GM23338 (cell line): ENCODE measurements at regions not wholly inside any gene's neighbourhood (a gene's known extent, or its start where the extent isn't known, plus 50 kb on each side); places are given as distances from the start of the nearest gene placed in this dataset.

Experiments
- ATAC-seq: fragments of 200-7000 bp; cut with Tn5 transposase; 3 replicates; pipeline ENCODE4 v1.9.1; 2020
- DNase-seq: peaks from one replicate; pipeline ENCODE4 v3.0.0-alpha.2; 2015; ENCODE audit warnings: low spot score
- H2AFZ ChIP-seq: fragments of 200-600 bp; sonication (generic); 2 replicates; pipeline ENCODE4 v1.8.0; 2016; ENCODE audit warnings: antibody characterized with exemption, mild to moderate bottlenecking, moderate library complexity
- H3F3A ChIP-seq: fragments of 200-600 bp; sonication (generic); replicated peaks from 2 replicates; pipeline ENCODE4 v1.8.0; 2017; ENCODE audit warnings: antibody characterized with exemption, mixed run types, low read depth
- H3K27ac ChIP-seq: fragments of 200-600 bp; sonication (generic); 2 replicates; pipeline ENCODE4 v1.6.1; 2016; ENCODE audit warnings: low read depth
- H3K27me3 ChIP-seq: fragments of 200-600 bp; sonication (generic); 2 replicates; pipeline ENCODE4 v1.8.0; 2016; ENCODE audit warnings: mild to moderate bottlenecking, mixed run types, moderate library complexity; ENCODE audit not compliant: insufficient read depth
- H3K36me3 ChIP-seq: fragments of 200-600 bp; sonication (generic); 2 replicates; pipeline ENCODE4 v1.8.0; 2016; ENCODE audit warnings: mild to moderate bottlenecking; ENCODE audit not compliant: insufficient read depth
- H3K4me1 ChIP-seq: fragments of 200-600 bp; sonication (generic); 2 replicates; pipeline ENCODE4 v1.8.0; 2016; ENCODE audit warnings: mild to moderate bottlenecking, moderate library complexity; ENCODE audit not compliant: insufficient read depth
- H3K4me2 ChIP-seq: fragments of 200-600 bp; sonication (generic); 2 replicates; pipeline ENCODE4 v1.7.1; 2017; ENCODE audit warnings: mixed run types
- H3K4me3 ChIP-seq: fragments of 200-600 bp; sonication (generic); 2 replicates; pipeline ENCODE4 v1.6.1; 2016; ENCODE audit warnings: mixed run types
- H3K79me2 ChIP-seq: fragments of 200-600 bp; sonication (generic); replicated peaks from 2 replicates; pipeline ENCODE4 v1.8.0; 2017; ENCODE audit warnings: mild to moderate bottlenecking; ENCODE audit not compliant: insufficient read depth
- H3K9me2 ChIP-seq: fragments of 200-600 bp; sonication (generic); 2 replicates; pipeline ENCODE4 v1.8.0; 2017; ENCODE audit not compliant: insufficient read depth
- H4K20me1 ChIP-seq: fragments of 200-600 bp; sonication (generic); replicated peaks from 2 replicates; pipeline ENCODE4 v1.8.0; 2017; ENCODE audit warnings: mild to moderate bottlenecking; ENCODE audit not compliant: insufficient read depth
- H3K27ac Mint-ChIP-seq: 2 replicates; pipeline ENCODE4 v1.8.0; 2020; ENCODE audit warnings: inconsistent platforms, mild to moderate bottlenecking, moderate library complexity, mixed read lengths
- H3K27me3 Mint-ChIP-seq: 3 replicates; pipeline ENCODE4 v1.8.0; 2022; ENCODE audit warnings: low read depth, mild to moderate bottlenecking, moderate library complexity, mixed read lengths, inconsistent platforms; ENCODE audit not compliant: insufficient read depth, poor library complexity
- H3K36me3 Mint-ChIP-seq: 3 replicates; pipeline ENCODE4 v1.8.0; 2021; ENCODE audit warnings: low read depth, mild to moderate bottlenecking, inconsistent platforms, moderate library complexity, mixed read lengths
- H3K4me1 Mint-ChIP-seq: 3 replicates; pipeline ENCODE4 v1.8.0; 2020; ENCODE audit warnings: mild to moderate bottlenecking, inconsistent platforms, mixed read lengths
- H3K4me3 Mint-ChIP-seq: 3 replicates; pipeline ENCODE4 v1.8.0; 2021; ENCODE audit warnings: moderate library complexity, mild to moderate bottlenecking, inconsistent platforms, mixed read lengths
- H3K9me3 Mint-ChIP-seq: 3 replicates; pipeline ENCODE4 v1.8.0; 2020; ENCODE audit warnings: moderate library complexity, mild to moderate bottlenecking, inconsistent platforms, mixed read lengths
- CREB1 ChIP-seq: fragments of 250-450 bp; sonication (Bioruptor Pico); IDR thresholded peaks from 2 replicates; pipeline ENCODE4 v1.5.0; 2020; ENCODE audit warnings: low read depth, mild to moderate bottlenecking, moderate library complexity
- CTCF ChIP-seq, 2 experiments: fragments of 200-600 bp in 1 of 2; sonication (generic) in 1 of 2; conservative IDR thresholded peaks; 2 replicates each; pipeline versions ENCODE4 v1.5.1 to v1.6.1; 2016 to 2017; ENCODE audit warnings: antibody characterized with exemption in 2 of 2, low read depth in 2 of 2, mild to moderate bottlenecking in 2 of 2, moderate library complexity in 1 of 2
- ETS1 ChIP-seq: IDR thresholded peaks from 2 replicates; pipeline ENCODE4 v1.6.1; 2016; ENCODE audit warnings: antibody characterized with exemption
- EZH2 ChIP-seq: fragments of 200-600 bp; sonication (generic); IDR thresholded peaks from one replicate; pipeline ENCODE4 v1.8.0; 2017; ENCODE audit warnings: antibody characterized with exemption, mild to moderate bottlenecking, low read depth; ENCODE audit not compliant: unreplicated experiment
- EZH2phosphoT487 ChIP-seq: fragments of 200-600 bp; sonication (generic); IDR thresholded peaks from one replicate; pipeline ENCODE4 v1.8.1; 2018; ENCODE audit warnings: antibody characterized with exemption; ENCODE audit not compliant: unreplicated experiment
- NANOG ChIP-seq: IDR thresholded peaks from 2 replicates; pipeline ENCODE4 v1.6.1; 2016; ENCODE audit warnings: antibody characterized with exemption, borderline replicate concordance
- POLR2AphosphoS5 ChIP-seq: IDR thresholded peaks from 2 replicates; pipeline ENCODE4 v1.6.1; 2016; ENCODE audit warnings: antibody characterized with exemption, low read depth
- REST ChIP-seq: IDR thresholded peaks from one replicate; pipeline ENCODE4 v1.6.1; 2018; ENCODE audit warnings: antibody characterized with exemption; ENCODE audit not compliant: unreplicated experiment
- STAT1 ChIP-seq: IDR thresholded peaks from one replicate; pipeline ENCODE4 v1.6.1; 2016; ENCODE audit warnings: antibody characterized with exemption; ENCODE audit not compliant: unreplicated experiment
- ZNF114 ChIP-seq: fragments of 250-450 bp; sonication (Bioruptor Pico); IDR thresholded peaks from 2 replicates; pipeline ENCODE4 v1.5.0; 2020; ENCODE audit warnings: mild to moderate bottlenecking, moderate library complexity
- ZNF331 ChIP-seq: fragments of 250-450 bp; sonication (Bioruptor Pico); IDR thresholded peaks from 2 replicates; pipeline ENCODE4 v1.5.0; 2020; ENCODE audit warnings: low read depth, mild to moderate bottlenecking, moderate library complexity

GRCh38 chr2:16270441-16270840 lies 330.1 kb downstream of the MYCN start (continued):
- TF ChIP-seq REST = no peak

- H2AFZ ChIP-seq = no peak overlapping the region
Observed at GRCh38 chr2:16268301-16269000, 328.1 kb downstream of the MYCN start.

More at GRCh38 chr2:16268301-16269000, 328.1 kb downstream of the MYCN start:
- no peak for DNase-seq
- Histone ChIP-seq H3K79me2 (no peaks in the 10 kb centered on the region), H3K27ac (no peak overlapping the region), H3F3A (no peaks in the 10 kb centered on the region), H3K4me2 (no peak overlapping the region), H3K27me3 (no peaks in the 10 kb centered on the region), H3K4me1 (no peaks in the 10 kb centered on the region), H3K9me2 (peaks cover 8% of the 10 kb centered on the region; the same call in 1 of the 2 replicates), H3K4me3 (no peak overlapping the region), H3K36me3 (no peaks in the 10 kb centered on the region), H4K20me1 (no peaks in the 10 kb centered on the region)
- Mint-ChIP-seq H3K27me3 (peaks cover 5% of the 10 kb centered on the region), H3K27ac (no peak overlapping the region), H3K4me3 (no peak overlapping the region), H3K9me3 (peaks cover 2% of the 10 kb centered on the region; the same call in 1 of the 3 replicates), H3K36me3 (no peaks in the 10 kb centered on the region), H3K4me1 (peaks cover 4% of the 10 kb centered on the region; the same call in 2 of the 3 replicates)
- no peak for ATAC-seq
- no peak for TF ChIP-seq ZNF331 (CRISPR knock-in tag)
- TF ChIP-seq STAT1 = no peak
- no peak for TF ChIP-seq POLR2AphosphoS5
- no peak for TF ChIP-seq CTCF (conservative IDR thresholded peaks at IDR 0.05; ENCODE audit: low read depth in 2 of 2)
- no peak for TF ChIP-seq EZH2phosphoT487
- no peak for TF ChIP-seq NANOG
- TF ChIP-seq EZH2 = no peak
- TF ChIP-seq CREB1 (CRISPR knock-in tag) = no peak
- no peak for TF ChIP-seq ETS1
- no peak for TF ChIP-seq ZNF114
- no peak for TF ChIP-seq REST
